Ramos (cell line): ENCODE measurements at regions not wholly inside any gene's neighbourhood (a gene's known extent, or its start where the extent isn't known, plus 50 kb on each side); places are given as distances from the start of the nearest gene placed in this dataset.

Experiments used
- in situ Hi-C: fragments of 300-500 bp; cut with MboI; formaldehyde crosslinking; loops from one replicate; pipeline ENCODE4 v1.14.3; 2022; ENCODE audit warnings: low sequenced_read_pairs; ENCODE audit not compliant: unreplicated experiment

DNA sequence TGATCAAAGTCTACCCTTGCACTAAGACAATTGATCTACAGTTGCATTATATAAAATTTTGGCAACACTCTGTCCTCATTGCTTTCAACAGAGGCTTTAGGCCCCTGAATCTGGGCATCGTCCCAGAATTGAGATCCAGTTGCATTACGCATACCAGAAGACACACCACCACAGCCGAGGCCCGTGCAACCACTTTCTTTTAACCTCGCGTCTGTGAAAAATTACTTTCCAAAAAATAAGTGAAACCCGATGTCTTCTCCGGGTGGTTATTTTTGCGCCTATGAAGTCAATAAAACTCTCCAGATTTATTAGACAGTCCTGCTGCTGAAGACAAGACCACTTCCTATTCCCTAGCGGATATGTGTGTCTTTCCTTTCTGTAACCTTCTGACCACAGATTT is 52.1 kb upstream of the NFIB start:
- in situ Hi-C loops, result no loop called here

DNA sequence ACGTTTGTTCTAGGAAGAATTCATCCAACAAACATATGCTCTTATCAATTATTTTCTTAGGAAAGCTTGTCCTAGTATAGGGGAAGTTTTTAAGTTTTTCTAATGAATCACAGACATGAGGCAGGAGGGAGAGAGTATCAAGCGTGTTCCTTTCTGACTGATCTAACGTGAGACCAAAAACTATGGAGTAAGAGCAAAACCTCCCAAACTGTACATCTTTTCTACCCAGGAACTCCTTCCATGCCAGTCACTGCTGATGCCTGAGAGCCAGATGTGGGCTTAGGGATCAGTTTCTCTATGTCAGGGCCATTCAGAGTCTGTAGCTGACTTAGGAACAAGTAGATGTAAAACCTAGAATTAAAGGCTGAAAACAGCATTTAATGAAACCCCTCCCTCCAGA is 51.7 kb upstream of the NFIB start:
- in situ Hi-C loops, result no loop called here
